KMS-11 (cell line): ENCODE measurements at regions not wholly inside any gene's neighbourhood (a gene's known extent, or its start where the extent isn't known, plus 50 kb on each side); places are given as distances from the start of the nearest gene placed in this dataset.

Experiments
- H2AFZ ChIP-seq: fragments of 200-600 bp; sonication (generic); 2 replicates; pipeline ENCODE4 v1.6.1; 2016; ENCODE audit warnings: antibody characterized with exemption, mixed run types, low read depth
- H3K27ac ChIP-seq: fragments of 200-600 bp; sonication (generic); 2 replicates; pipeline ENCODE4 v1.6.1; 2016; ENCODE audit warnings: mild to moderate bottlenecking, mixed run types
- H3K27me3 ChIP-seq: fragments of 200-600 bp; sonication (generic); 2 replicates; pipeline ENCODE4 v1.6.1; 2017; ENCODE audit warnings: mild to moderate bottlenecking, low read depth, mixed run types, moderate library complexity; ENCODE audit not compliant: insufficient read depth
- H3K36me3 ChIP-seq: fragments of 200-600 bp; sonication (generic); 2 replicates; pipeline ENCODE4 v1.6.1; 2017; ENCODE audit warnings: mild to moderate bottlenecking, mixed run types; ENCODE audit not compliant: insufficient read depth
- H3K4me1 ChIP-seq: fragments of 200-600 bp; sonication (generic); 2 replicates; pipeline ENCODE4 v1.6.1; 2016; ENCODE audit warnings: mild to moderate bottlenecking, low read depth, mixed run types; ENCODE audit not compliant: poor library complexity, severe bottlenecking
- H3K4me2 ChIP-seq: fragments of 200-600 bp; sonication (generic); 2 replicates; pipeline ENCODE4 v1.7.0; 2016; ENCODE audit warnings: mild to moderate bottlenecking, mixed run types
- H3K4me3 ChIP-seq: fragments of 200-600 bp; sonication (generic); IDR thresholded peaks from 2 replicates; pipeline ENCODE4 v1.6.1; 2017; ENCODE audit warnings: low read depth, low read length, mixed read lengths; ENCODE audit not compliant: insufficient read depth
- H3K79me2 ChIP-seq: fragments of 200-600 bp; sonication (generic); 2 replicates; pipeline ENCODE4 v1.6.1; 2016; ENCODE audit warnings: low read depth, mixed run types; ENCODE audit not compliant: insufficient read depth
- H3K9ac ChIP-seq: fragments of 200-600 bp; sonication (generic); 2 replicates; pipeline ENCODE4 v1.6.1; 2016; ENCODE audit warnings: mild to moderate bottlenecking, mixed run types
- H4K20me1 ChIP-seq: fragments of 200-600 bp; sonication (generic); 2 replicates; pipeline ENCODE4 v1.6.1; 2016; ENCODE audit warnings: mild to moderate bottlenecking, mixed run types; ENCODE audit not compliant: insufficient read depth
- CTCF ChIP-seq: fragments of 200-600 bp; sonication (generic); conservative IDR thresholded peaks from 2 replicates; pipeline ENCODE4 v1.6.1; 2017; ENCODE audit warnings: low read depth, mild to moderate bottlenecking, antibody characterized with exemption, low read length, moderate library complexity, mixed read lengths

GRCh38 chr2:199092419-199092818 lies 365.3 kb downstream of the SATB2 start:
- Histone ChIP-seq H3K4me3 (no peak overlapping the region), H2AFZ (no peak overlapping the region), H3K36me3 (no peaks in the 10 kb centered on the region), H3K4me2 (no peak overlapping the region), H3K79me2 (no peaks in the 10 kb centered on the region), H3K4me1 (no peaks in the 10 kb centered on the region), H3K9ac (no peak overlapping the region), H4K20me1 (no peaks in the 10 kb centered on the region), H3K27ac (no peak overlapping the region), H3K27me3 (no peaks in the 10 kb centered on the region)
- TF ChIP-seq CTCF, result no peak

DNA sequence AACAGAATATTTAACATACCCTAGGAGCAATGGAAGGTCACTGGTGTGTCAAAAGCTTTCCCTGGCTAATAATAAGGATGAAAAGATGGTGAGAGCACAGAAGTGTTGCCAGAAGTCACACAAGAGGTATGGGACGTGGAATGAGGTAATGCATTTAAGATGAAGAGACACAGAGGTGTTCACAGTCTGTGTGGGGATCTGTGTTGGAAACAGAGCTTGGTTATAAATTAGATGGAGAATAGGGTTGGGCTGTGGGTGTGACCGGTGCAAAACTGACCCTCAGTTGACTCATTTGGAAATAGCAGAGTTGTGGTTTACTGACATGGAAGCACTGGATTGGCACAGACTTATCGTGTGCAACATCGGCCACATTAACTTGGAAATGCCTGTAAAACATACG lies 372.5 kb downstream of the SATB2 start:
- no peak for TF ChIP-seq CTCF
- H3K36me3 ChIP-seq, result no peaks in the 10 kb centered on the region

DNA sequence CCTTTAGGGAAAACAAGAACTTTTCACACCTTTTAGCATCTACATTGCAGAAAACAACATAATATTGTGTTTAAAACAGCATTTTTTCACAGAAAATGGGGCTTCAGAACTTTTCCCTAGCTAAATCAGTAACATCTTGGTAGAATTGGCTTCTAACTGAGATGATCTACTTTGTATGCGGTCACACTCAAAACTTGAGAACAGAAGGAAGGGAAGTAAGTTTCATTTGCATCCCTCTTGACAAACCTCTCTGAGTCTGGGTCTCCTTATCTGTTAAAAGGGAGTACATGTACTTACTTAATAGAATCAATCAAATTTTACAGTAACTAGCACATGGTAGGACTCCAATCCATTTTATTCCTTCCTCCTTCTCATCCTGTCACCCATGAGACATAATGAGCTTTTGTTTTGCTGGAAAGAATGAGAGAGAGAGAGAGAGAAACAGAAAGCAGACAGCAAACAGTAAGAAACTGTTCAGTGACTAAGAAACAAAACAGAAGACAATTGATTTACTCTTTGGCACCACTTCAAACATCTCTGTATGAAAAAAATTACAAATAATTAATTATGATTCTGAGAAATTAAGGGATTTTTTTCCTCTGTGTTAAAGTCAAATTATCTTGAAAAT lies 387.3 kb downstream of the SATB2 start:
- H2AFZ ChIP-seq, result no peak overlapping the region
- no peak overlapping the region for H3K9ac ChIP-seq
- H3K4me3 ChIP-seq, result no peak overlapping the region
- TF ChIP-seq CTCF, result no peak
- no peaks in the 10 kb centered on the region for H3K4me1 ChIP-seq
- H3K4me2 ChIP-seq, result no peak overlapping the region
- no peaks in the 10 kb centered on the region for H3K36me3 ChIP-seq
- H4K20me1 ChIP-seq, result no peaks in the 10 kb centered on the region
- H3K27me3 ChIP-seq, result no peaks in the 10 kb centered on the region
- H3K79me2 ChIP-seq, result no peaks in the 10 kb centered on the region
- H3K27ac ChIP-seq, result no peak overlapping the region

More for the DNA sequence above, 372.5 kb downstream of the SATB2 start:
- Histone ChIP-seq H3K79me2 (no peaks in the 10 kb centered on the region), H3K27me3 (no peaks in the 10 kb centered on the region), H2AFZ (no peak overlapping the region), H4K20me1 (no peaks in the 10 kb centered on the region), H3K27ac (no peak overlapping the region), H3K4me2 (no peak overlapping the region), H3K4me3 (no peak overlapping the region), H3K4me1 (no peaks in the 10 kb centered on the region), H3K9ac (no peak overlapping the region)

DNA sequence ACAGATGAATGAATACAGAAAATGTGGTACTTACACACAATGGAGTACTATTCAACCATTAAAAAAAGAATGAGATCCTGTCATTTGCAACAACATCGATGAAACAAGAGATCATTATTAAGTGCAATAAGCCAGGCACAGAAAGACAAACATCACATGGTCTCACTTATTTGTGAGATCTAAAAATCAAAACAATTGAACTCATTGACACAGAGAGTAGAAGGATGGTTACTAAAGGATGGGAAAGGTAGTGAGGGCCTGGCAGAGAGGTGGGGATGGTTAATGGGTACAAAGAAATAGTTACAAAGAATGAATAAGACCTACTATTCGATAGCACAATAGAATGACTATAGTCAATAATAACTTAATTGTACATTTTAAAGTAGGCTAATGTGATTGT lies 393.5 kb downstream of the SATB2 start:
- H3K4me1 ChIP-seq, result no peaks in the 10 kb centered on the region
- TF ChIP-seq CTCF, result no peak
- no peaks in the 10 kb centered on the region for H4K20me1 ChIP-seq
- no peaks in the 10 kb centered on the region for H3K27me3 ChIP-seq
- H3K27ac ChIP-seq, result no peak overlapping the region
- H3K4me2 ChIP-seq, result no peak overlapping the region
- H3K79me2 ChIP-seq, result no peaks in the 10 kb centered on the region
- H3K4me3 ChIP-seq, result no peak overlapping the region
- H3K9ac ChIP-seq, result no peak overlapping the region
- H3K36me3 ChIP-seq, result no peaks in the 10 kb centered on the region
- no peak overlapping the region for H2AFZ ChIP-seq
